Endothelial cell (in vitro differentiated cells): ENCODE measurements at regions not wholly inside any gene's neighbourhood (a gene's known extent, or its start where the extent isn't known, plus 50 kb on each side); places are given as distances from the start of the nearest gene placed in this dataset.

Experiments
- DNase-seq: peaks from one replicate; pipeline ENCODE4 v3.0.0; 2021; ENCODE audit warnings: low spot score
- H3K27ac Mint-ChIP-seq: one replicate; pipeline ENCODE4 v1.8.0; 2021; ENCODE audit warnings: mixed read lengths, inconsistent platforms; ENCODE audit not compliant: unreplicated experiment
- H3K27me3 Mint-ChIP-seq: one replicate; pipeline ENCODE4 v1.8.0; 2021; ENCODE audit warnings: mild to moderate bottlenecking, moderate library complexity, mixed read lengths, inconsistent platforms; ENCODE audit not compliant: unreplicated experiment
- H3K36me3 Mint-ChIP-seq: one replicate; pipeline ENCODE4 v1.8.0; 2021; ENCODE audit warnings: mild to moderate bottlenecking, low read depth, mixed read lengths, inconsistent platforms; ENCODE audit not compliant: unreplicated experiment
- H3K4me1 Mint-ChIP-seq: one replicate; pipeline ENCODE4 v1.8.0; 2021; ENCODE audit warnings: mild to moderate bottlenecking, mixed read lengths, inconsistent platforms; ENCODE audit not compliant: unreplicated experiment
- H3K4me3 Mint-ChIP-seq: one replicate; pipeline ENCODE4 v1.8.0; 2021; ENCODE audit warnings: mild to moderate bottlenecking, mixed read lengths, inconsistent platforms; ENCODE audit not compliant: unreplicated experiment
- H3K9me3 Mint-ChIP-seq: one replicate; pipeline ENCODE4 v1.8.0; 2021; ENCODE audit warnings: mixed read lengths, inconsistent platforms; ENCODE audit not compliant: unreplicated experiment
- CTCF ChIP-seq: fragments of 200-600 bp; sonication (generic); IDR thresholded peaks from one replicate; pipeline ENCODE4 v1.5.0; 2021; ENCODE audit warnings: antibody characterized with exemption; ENCODE audit not compliant: unreplicated experiment

- peaks cover 15% of the 10 kb centered on the region for H3K27me3 Mint-ChIP-seq
- TF ChIP-seq CTCF = no peak
- H3K4me3 Mint-ChIP-seq = no peak overlapping the region
- DNase-seq = no peak
- no peaks in the 10 kb centered on the region for H3K36me3 Mint-ChIP-seq
- H3K4me1 Mint-ChIP-seq = no peaks in the 10 kb centered on the region
- no peak overlapping the region for H3K27ac Mint-ChIP-seq
- no peaks in the 10 kb centered on the region for H3K9me3 Mint-ChIP-seq
Measured at GRCh38 chr12:132407451-132407961, 78.1 kb upstream of the GALNT9 start.

- no peaks in the 10 kb centered on the region for H3K36me3 Mint-ChIP-seq
- no peak for TF ChIP-seq CTCF
- H3K9me3 Mint-ChIP-seq = no peaks in the 10 kb centered on the region
- H3K4me1 Mint-ChIP-seq = no peaks in the 10 kb centered on the region
- no peak for DNase-seq
- no peak overlapping the region for H3K4me3 Mint-ChIP-seq
- no peak overlapping the region for H3K27ac Mint-ChIP-seq
- peaks cover 14% of the 10 kb centered on the region for H3K27me3 Mint-ChIP-seq
Measured at GRCh38 chr12:132406493-132407450, 77.4 kb upstream of the GALNT9 start.

- no peak for DNase-seq
Measured at GRCh38 chr12:132405742-132406251, 76.4 kb upstream of the GALNT9 start.

GRCh38 chr12:132404951-132405741, 75.8 kb upstream of the GALNT9 start:
- Mint-ChIP-seq H3K36me3 (no peaks in the 10 kb centered on the region), H3K27me3 (peaks cover 6% of the 10 kb centered on the region), H3K4me3 (no peak overlapping the region)

More at GRCh38 chr12:132405742-132406251, 76.4 kb upstream of the GALNT9 start:
- no peaks in the 10 kb centered on the region for H3K4me1 Mint-ChIP-seq
- H3K9me3 Mint-ChIP-seq = no peaks in the 10 kb centered on the region
- H3K27ac Mint-ChIP-seq = no peak overlapping the region
- H3K4me3 Mint-ChIP-seq = no peak overlapping the region
- peaks cover 9% of the 10 kb centered on the region for H3K27me3 Mint-ChIP-seq
- no peaks in the 10 kb centered on the region for H3K36me3 Mint-ChIP-seq
- TF ChIP-seq CTCF = no peak

More at GRCh38 chr12:132404951-132405741, 75.8 kb upstream of the GALNT9 start:
- TF ChIP-seq CTCF = no peak
- H3K4me1 Mint-ChIP-seq = no peaks in the 10 kb centered on the region
- no peaks in the 10 kb centered on the region for H3K9me3 Mint-ChIP-seq
- H3K27ac Mint-ChIP-seq = no peak overlapping the region
- DNase-seq = no peak
